ENCODE measurements at regions not wholly inside any gene's neighbourhood (a gene's known extent, or its start where the extent isn't known, plus 50 kb on each side); places are given as distances from the start of the nearest gene placed in this dataset.

GRCh38 chr2:153222231-153223165, 256.1 kb downstream of the RPRM start:
- no peak overlapping the region for H2AFZ ChIP-seq (ENCODE audit: low read depth, low read length)
- DNase-seq (no peak), ATAC-seq (ENCODE audit: insufficient read depth, low read depth) (no peak)
- peaks cover 6% of the 10 kb centered on the region for H3K9me3 ChIP-seq (ENCODE audit: insufficient read depth, low read length, severe bottlenecking)
- H4K20me1 ChIP-seq (ENCODE audit: insufficient read depth, low read length): no peaks in the 10 kb centered on the region
- H3K27me3 ChIP-seq (ENCODE audit: insufficient read depth, low read length, poor library complexity): no peaks in the 10 kb centered on the region
- no peak overlapping the region for H3K4me2 ChIP-seq (ENCODE audit: insufficient read depth, low read length)
- H3K27ac ChIP-seq (ENCODE audit: low read length): no peak overlapping the region
- no peaks in the 10 kb centered on the region for H3K36me3 ChIP-seq (ENCODE audit: insufficient read depth, low read length)
- no peaks in the 10 kb centered on the region for H3K4me1 ChIP-seq (ENCODE audit: insufficient read depth, low read length)
- H3K4me3 ChIP-seq (ENCODE audit: low read depth in 1 of 2, low read length in 2 of 2): no peak overlapping the region
- no peak overlapping the region for H3K9ac ChIP-seq (ENCODE audit: low read depth, low read length)
- TF ChIP-seq EZH2 (IDR thresholded peaks at IDR 0.05; ENCODE audit: borderline replicate concordance, low read depth, low read length, severe bottlenecking) (no peak), CTCF (IDR thresholded peaks at IDR 0.05; ENCODE audit: borderline replicate concordance, extremely low read depth, low read length, poor library complexity, severe bottlenecking) (no peak)
- no peaks in the 10 kb centered on the region for H3K79me2 ChIP-seq (ENCODE audit: insufficient read depth, low read length)

- Histone ChIP-seq H3K27ac (ENCODE audit: low read length) (no peak overlapping the region), H3K27me3 (ENCODE audit: insufficient read depth, low read length, poor library complexity) (no peaks in the 10 kb centered on the region), H4K20me1 (ENCODE audit: insufficient read depth, low read length) (no peaks in the 10 kb centered on the region), H2AFZ (ENCODE audit: low read depth, low read length) (no peak overlapping the region), H3K4me3 (ENCODE audit: low read depth in 1 of 2, low read length in 2 of 2) (no peak overlapping the region), H3K36me3 (ENCODE audit: insufficient read depth, low read length) (no peaks in the 10 kb centered on the region), H3K79me2 (ENCODE audit: insufficient read depth, low read length) (no peaks in the 10 kb centered on the region), H3K9ac (ENCODE audit: low read depth, low read length) (no peak overlapping the region), H3K4me1 (ENCODE audit: insufficient read depth, low read length) (no peaks in the 10 kb centered on the region), H3K9me3 (ENCODE audit: insufficient read depth, low read length, severe bottlenecking) (peaks cover 5% of the 10 kb centered on the region), H3K4me2 (ENCODE audit: insufficient read depth, low read length) (no peak overlapping the region)
- no peak for TF ChIP-seq EZH2 (IDR thresholded peaks at IDR 0.05; ENCODE audit: borderline replicate concordance, low read depth, low read length, severe bottlenecking)
- TF ChIP-seq CTCF (IDR thresholded peaks at IDR 0.05; ENCODE audit: borderline replicate concordance, extremely low read depth, low read length, poor library complexity, severe bottlenecking): no peak
- no peak for DNase-seq
- ATAC-seq (ENCODE audit: insufficient read depth, low read depth): no peak
Observed at GRCh38 chr2:153221506-153221905, 257.1 kb downstream of the RPRM start.

- Histone ChIP-seq H3K9ac (ENCODE audit: low read depth, low read length) (no peak overlapping the region), H3K27me3 (ENCODE audit: insufficient read depth, low read length, poor library complexity) (no peaks in the 10 kb centered on the region), H3K4me1 (ENCODE audit: insufficient read depth, low read length) (no peaks in the 10 kb centered on the region), H2AFZ (ENCODE audit: low read depth, low read length) (no peak overlapping the region), H4K20me1 (ENCODE audit: insufficient read depth, low read length) (no peaks in the 10 kb centered on the region), H3K9me3 (ENCODE audit: insufficient read depth, low read length, severe bottlenecking) (peaks cover 3% of the 10 kb centered on the region), H3K4me2 (ENCODE audit: insufficient read depth, low read length) (no peak overlapping the region), H3K4me3 (ENCODE audit: low read depth in 1 of 2, low read length in 2 of 2) (no peak overlapping the region), H3K27ac (ENCODE audit: low read length) (no peak overlapping the region), H3K79me2 (ENCODE audit: insufficient read depth, low read length) (no peaks in the 10 kb centered on the region), H3K36me3 (ENCODE audit: insufficient read depth, low read length) (no peaks in the 10 kb centered on the region)
- TF ChIP-seq CTCF (IDR thresholded peaks at IDR 0.05; ENCODE audit: borderline replicate concordance, extremely low read depth, low read length, poor library complexity, severe bottlenecking) (no peak), EZH2 (IDR thresholded peaks at IDR 0.05; ENCODE audit: borderline replicate concordance, low read depth, low read length, severe bottlenecking) (no peak)
- ATAC-seq (ENCODE audit: insufficient read depth, low read depth): no peak
- DNase-seq: no peak
Observed at GRCh38 chr2:153221087-153221486, 257.5 kb downstream of the RPRM start.

Data from DND-41 (cell line).